Esophagus squamous epithelium (tissue), 5 donors: ENCODE measurements at regions not wholly inside any gene's neighbourhood (a gene's known extent, or its start where the extent isn't known, plus 50 kb on each side); places are given as distances from the start of the nearest gene placed in this dataset.

Experiments
- DNase-seq: peaks from one replicate; lab custom pipeline; 2025; lab: John Stamatoyannopoulos, UW
- H3K27ac ChIP-seq, 4 donors: fragments of 200-600 bp; sonication (generic); one replicate each; pipeline ENCODE4 v1.5.1; 2016 to 2019; ENCODE audit warnings: mild to moderate bottlenecking in 1 of 4
- H3K27me3 ChIP-seq, 4 donors: fragments of 200-600 bp; sonication (generic); 1 replicate in 3 of 4; 2 replicates in 1 of 4; pipeline versions ENCODE4 v1.5.1 to v1.6.0; 2017 to 2021; ENCODE audit warnings: antibody characterized with exemption in 1 of 4
- H3K36me3 ChIP-seq, 3 donors: fragments of 200-600 bp; sonication (generic); one replicate each; pipeline ENCODE4 v1.5.1; 2016 to 2019
- H3K4me1 ChIP-seq, 3 donors: fragments of 200-600 bp; sonication (generic); one replicate each; pipeline ENCODE4 v1.5.1; 2017 to 2019
- H3K4me3 ChIP-seq, 4 donors: fragments of 200-600 bp; sonication (generic); 1 replicate in 3 of 4; 2 replicates in 1 of 4; pipeline ENCODE4 v1.5.1; 2016 to 2019; ENCODE audit warnings: mild to moderate bottlenecking in 2 of 4, moderate library complexity in 1 of 4
- H3K9me3 ChIP-seq, 3 donors: fragments of 200-600 bp; sonication (generic); one replicate each; pipeline ENCODE4 v1.5.1; 2016 to 2019
- CTCF ChIP-seq, 6 experiments: fragments of 450-650 bp in 4 of 6; fragments of 200-600 bp in 2 of 6; sonication (generic) in 2 of 6; IDR thresholded peaks; one replicate each; pipeline ENCODE4 v1.5.1; 2016 to 2019; ENCODE audit warnings: antibody characterized with exemption in 6 of 6, mild to moderate bottlenecking in 4 of 6, moderate library complexity in 4 of 6
- POLR2A ChIP-seq, 4 donors: fragments of 450-650 bp; IDR thresholded peaks; one replicate each; pipeline ENCODE4 v1.6.1; 2017; ENCODE audit warnings: antibody characterized with exemption in 4 of 4, mild to moderate bottlenecking in 4 of 4, moderate library complexity in 3 of 4
- WGBS, 2 donors: methylation state at CpG; one replicate each; pipeline ENCODE4 v1.1.5; 2018; 5-methylcytosine and 5-hydroxymethylcytosine counted together
- intact Hi-C: fragments of 100-400 bp; cut with DNase I; formaldehyde crosslinking; loops from one replicate; pipeline ENCODE4 v1.15.0; 2022
- donor health status: DM: yes; HTN: yes; CAD: no.

GRCh38 chr6:98124171-98124570 lies 710.2 kb upstream of the POU3F2 start:
- no peaks in the 10 kb centered on the region for H3K4me1 ChIP-seq
- no peak overlapping the region for H3K27ac ChIP-seq
- DNase-seq = no peak
- intact Hi-C loops = no loop called here
- H3K36me3 ChIP-seq = no peaks in the 10 kb centered on the region
- H3K4me3 ChIP-seq = no peak overlapping the region
- whole genome bisulfite sequencing, 2 donors = 28 to 33% methylated on average over 2 of the region's 2 CpGs
- H3K9me3 ChIP-seq = no peaks in the 10 kb centered on the region
- no peak for TF ChIP-seq CTCF (IDR thresholded peaks at IDR 0.05)
- TF ChIP-seq POLR2A (IDR thresholded peaks at IDR 0.05) = no peak
- no peaks in the 10 kb centered on the region for H3K27me3 ChIP-seq

GRCh38 chr6:98131290-98131990 lies 702.9 kb upstream of the POU3F2 start:
- H3K27ac ChIP-seq = no peak overlapping the region
- intact Hi-C loops = no loop called here
- no peak overlapping the region for H3K4me3 ChIP-seq
- H3K36me3 ChIP-seq = no peaks in the 10 kb centered on the region
- WGBS, 2 donors = 55 to 62% methylated on average over 5 of the region's 5 CpGs
- no peak for DNase-seq
- no peak for TF ChIP-seq CTCF (IDR thresholded peaks at IDR 0.05)
- no peak for TF ChIP-seq POLR2A (IDR thresholded peaks at IDR 0.05)
- H3K9me3 ChIP-seq = no peaks in the 10 kb centered on the region
- no peaks in the 10 kb centered on the region for H3K27me3 ChIP-seq
- no peaks in the 10 kb centered on the region for H3K4me1 ChIP-seq

DNA sequence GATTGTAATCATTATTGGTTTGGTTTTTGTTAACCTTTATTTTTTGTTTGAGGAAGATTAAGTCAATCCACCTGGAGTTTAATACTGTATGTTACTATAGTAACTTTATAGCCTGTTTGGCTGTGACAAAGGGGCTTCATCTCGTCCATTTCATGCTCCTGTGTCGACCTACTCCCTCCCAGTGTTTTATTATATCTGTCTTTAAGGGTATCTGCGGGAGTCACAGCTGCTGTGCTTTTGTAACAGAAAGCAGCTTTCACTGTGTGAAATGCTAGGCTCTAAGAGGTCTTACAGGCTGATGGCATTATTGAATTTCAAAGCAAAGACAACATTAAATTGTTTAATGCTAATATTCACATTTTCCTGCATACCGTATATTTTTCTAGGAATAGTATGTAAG lies 698.0 kb upstream of the POU3F2 start:
- Histone ChIP-seq H3K27ac (no peak overlapping the region), H3K4me1 (no peaks in the 10 kb centered on the region), H3K9me3 (no peaks in the 10 kb centered on the region), H3K4me3 (no peak overlapping the region), H3K27me3 (no peaks in the 10 kb centered on the region), H3K36me3 (no peaks in the 10 kb centered on the region)
- no peak for DNase-seq
- intact Hi-C loops = no loop called here
- WGBS, 2 donors = 5% methylated on average over 4 of the region's 4 CpGs
- no peak for TF ChIP-seq POLR2A (IDR thresholded peaks at IDR 0.05)
- TF ChIP-seq CTCF (IDR thresholded peaks at IDR 0.05) = no peak

- TF ChIP-seq CTCF (IDR thresholded peaks at IDR 0.05) (no peak), POLR2A (IDR thresholded peaks at IDR 0.05) (no peak)
- no peaks in the 10 kb centered on the region for H3K4me1 ChIP-seq
- intact Hi-C loops = no loop called here
- no peak overlapping the region for H3K4me3 ChIP-seq
- H3K36me3 ChIP-seq = no peaks in the 10 kb centered on the region
- no peaks in the 10 kb centered on the region for H3K27me3 ChIP-seq
- H3K9me3 ChIP-seq = no peaks in the 10 kb centered on the region
- no peak overlapping the region for H3K27ac ChIP-seq
- no peak for DNase-seq
- WGBS, 2 donors = 0 to 8% methylated on average over 1 of the region's 1 CpG
These were observed 697.0 kb upstream of the POU3F2 start for GRCh38 chr6:98137391-98137790.

DNA sequence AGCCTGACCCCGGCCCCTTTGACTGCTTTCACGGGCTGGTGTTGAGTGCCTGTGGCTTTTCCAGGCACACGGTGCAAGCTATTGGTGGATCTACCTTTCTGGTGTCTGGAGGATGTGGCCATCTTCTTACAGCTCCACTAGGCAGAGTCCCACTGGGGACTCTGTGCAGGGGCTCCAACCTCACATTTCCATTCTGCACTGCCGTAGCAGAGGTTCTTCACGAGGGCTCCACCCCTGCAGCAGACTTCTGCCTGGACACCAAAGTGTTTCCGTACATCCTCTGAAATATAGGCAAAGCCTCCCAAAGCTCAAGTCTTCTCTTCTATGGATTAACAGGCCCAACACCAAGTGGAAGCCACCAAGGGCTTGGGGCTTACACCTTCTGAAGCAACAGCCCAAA lies 691.5 kb upstream of the POU3F2 start:
- no peak for TF ChIP-seq POLR2A (IDR thresholded peaks at IDR 0.05)
- TF ChIP-seq CTCF (IDR thresholded peaks at IDR 0.05) = no peak
- WGBS, 2 donors = 92% methylated on average over 5 of the region's 6 CpGs; no CpG with 5 or more reads in 1 of the 2 donors
- Histone ChIP-seq H3K27ac (no peak overlapping the region), H3K4me3 (no peak overlapping the region), H3K9me3 (peaks cover 0 to 10% (median 0%) of the 10 kb centered on the region in 3 donors), H3K36me3 (no peaks in the 10 kb centered on the region), H3K4me1 (no peaks in the 10 kb centered on the region), H3K27me3 (no peaks in the 10 kb centered on the region)
- no peak for DNase-seq
- intact Hi-C loops = no loop called here
